EH (cell line): ENCODE measurements at regions not wholly inside any gene's neighbourhood (a gene's known extent, or its start where the extent isn't known, plus 50 kb on each side); places are given as distances from the start of the nearest gene placed in this dataset.

Experiments used
- DNase-seq: peaks from one replicate; pipeline ENCODE4 v3.0.0-alpha.2; 2015; ENCODE audit warnings: low read depth

DNA sequence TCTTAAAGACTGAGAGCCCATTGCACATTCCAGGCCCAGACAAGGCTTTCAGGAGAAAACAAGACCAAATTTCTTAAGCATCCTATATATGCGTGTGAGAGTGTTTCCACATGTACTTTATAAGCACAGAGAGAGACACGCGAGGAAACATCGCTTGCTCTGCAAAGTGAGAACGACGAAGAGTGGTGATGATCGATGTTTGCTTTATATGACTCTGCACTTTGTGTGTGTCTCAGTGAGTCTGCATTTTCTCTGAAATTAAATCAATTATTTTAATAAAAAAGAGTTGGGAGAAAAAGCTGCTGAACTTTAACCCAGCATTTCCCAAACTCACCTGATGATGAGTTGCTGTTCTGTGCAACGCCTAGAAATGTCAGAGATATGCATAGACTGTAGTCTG lies 61.7 kb upstream of the ZMIZ1 start:
- DNase-seq = no peak

DNA sequence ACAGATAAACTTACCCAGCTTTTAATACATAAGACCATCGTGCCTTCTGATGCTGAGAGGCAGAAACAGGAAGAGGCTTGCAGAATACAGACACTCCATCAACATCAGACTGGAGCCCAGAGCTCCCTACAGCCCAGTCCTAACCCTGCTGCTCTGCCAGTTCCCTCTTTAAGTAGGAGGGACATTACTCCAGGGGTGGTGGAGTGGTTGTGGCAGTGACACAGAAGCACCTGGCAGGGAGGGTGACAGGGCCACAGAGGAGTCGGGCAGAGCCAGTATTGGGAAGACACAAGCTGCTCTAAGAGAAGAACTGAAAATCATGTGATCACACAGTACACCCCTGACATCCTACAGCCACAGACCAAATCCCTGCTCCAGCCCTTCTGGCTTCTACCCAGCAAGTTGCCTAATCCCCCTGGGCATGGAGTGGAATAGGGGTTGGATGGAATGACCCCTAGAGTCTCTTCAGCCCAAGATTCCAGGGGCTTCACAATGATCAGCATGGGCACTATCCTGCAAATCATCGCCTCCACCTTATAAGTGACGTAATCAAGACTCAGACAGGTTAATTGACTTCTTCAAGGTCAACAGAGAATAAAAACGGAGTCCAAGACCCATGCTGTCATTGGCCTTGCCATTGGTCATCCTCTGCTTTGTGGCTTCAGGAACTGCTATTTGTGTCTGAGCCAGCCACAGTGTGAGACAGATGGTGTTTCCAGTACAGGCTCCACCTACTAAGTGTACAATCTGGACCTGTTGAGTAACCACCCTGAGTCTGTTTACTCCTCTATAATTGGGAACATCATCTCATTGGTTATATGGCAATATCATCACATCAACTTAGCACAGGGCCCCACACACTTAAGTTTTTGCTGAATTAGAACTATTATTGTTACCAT lies 61.1 kb upstream of the ZMIZ1 start:
- DNase-seq = peak; percentile 23

DNA sequence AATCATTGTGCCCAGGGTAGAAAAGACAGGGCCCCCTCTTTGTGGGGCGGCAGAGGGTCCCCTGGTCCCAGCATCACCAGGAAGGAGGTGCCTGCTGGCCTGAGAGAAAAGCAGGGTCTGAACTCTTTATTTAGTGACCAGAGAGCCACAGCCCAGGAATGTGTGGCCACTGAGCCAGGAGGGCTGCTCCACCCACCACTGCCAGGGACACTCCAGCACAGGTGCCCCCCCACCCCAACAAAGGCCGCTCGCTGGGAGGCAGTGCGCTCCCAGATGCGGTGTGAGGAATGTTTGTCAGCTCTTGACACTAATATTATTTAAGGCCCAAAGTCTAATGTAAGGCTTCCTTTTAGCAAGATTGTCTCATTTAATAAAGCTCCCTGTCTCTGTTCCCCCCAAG lies 59.6 kb upstream of the ZMIZ1 start:
- DNase-seq = no peak

GRCh38 chr10:79012567-79012966 lies 56.2 kb upstream of the ZMIZ1 start:
- no peak for DNase-seq

DNA sequence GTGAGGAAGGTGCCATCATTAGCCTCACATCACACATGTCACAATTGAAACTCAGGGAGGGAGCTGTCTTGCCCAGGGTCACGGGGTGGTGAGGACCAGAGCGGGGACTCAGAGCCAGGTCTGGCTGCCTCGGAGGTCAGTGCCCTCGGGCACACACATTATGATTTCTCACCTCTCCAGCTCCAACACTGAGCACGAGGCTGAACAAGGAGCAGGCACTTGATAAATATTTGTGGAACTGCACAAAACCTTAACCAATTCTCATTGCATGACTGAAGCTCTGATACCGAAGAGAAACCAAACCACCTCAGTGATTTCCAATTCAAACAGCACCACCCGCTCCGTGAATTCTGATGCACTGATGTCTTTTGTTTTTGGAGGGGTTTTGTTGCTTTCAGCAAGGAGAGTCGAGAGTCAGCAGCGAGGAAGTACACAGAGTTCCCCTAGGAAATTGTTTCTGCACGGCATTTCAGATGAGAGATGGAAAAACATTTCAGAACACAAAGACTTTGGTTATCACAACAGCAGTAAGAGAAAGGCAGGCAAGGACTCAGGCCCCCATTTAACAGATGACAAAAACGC lies 55.3 kb upstream of the ZMIZ1 start:
- no peak for DNase-seq

DNA sequence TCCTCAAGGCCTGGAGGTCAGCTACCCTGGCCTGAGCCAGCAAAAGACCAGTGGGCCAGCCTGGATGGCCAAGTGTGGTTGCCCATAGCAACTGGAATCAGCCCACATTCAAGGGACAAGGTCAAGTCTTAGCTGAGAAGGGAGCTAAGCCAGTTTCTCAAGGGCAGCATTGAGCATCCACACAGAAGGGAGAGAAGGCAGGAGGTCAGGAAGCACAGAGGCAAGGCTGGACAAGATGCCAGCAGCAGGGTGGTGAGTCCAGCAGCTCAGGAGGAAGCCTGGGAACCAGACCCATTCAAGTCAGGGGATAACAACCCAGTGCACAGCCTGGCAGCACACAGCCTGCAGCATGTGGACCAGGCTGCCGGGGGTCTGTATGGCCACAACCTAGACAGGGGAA lies 54.0 kb upstream of the ZMIZ1 start:
- no peak for DNase-seq

- DNase-seq = no peak
Measured at GRCh38 chr10:79017882-79018520, 50.8 kb upstream of the ZMIZ1 start.

DNA sequence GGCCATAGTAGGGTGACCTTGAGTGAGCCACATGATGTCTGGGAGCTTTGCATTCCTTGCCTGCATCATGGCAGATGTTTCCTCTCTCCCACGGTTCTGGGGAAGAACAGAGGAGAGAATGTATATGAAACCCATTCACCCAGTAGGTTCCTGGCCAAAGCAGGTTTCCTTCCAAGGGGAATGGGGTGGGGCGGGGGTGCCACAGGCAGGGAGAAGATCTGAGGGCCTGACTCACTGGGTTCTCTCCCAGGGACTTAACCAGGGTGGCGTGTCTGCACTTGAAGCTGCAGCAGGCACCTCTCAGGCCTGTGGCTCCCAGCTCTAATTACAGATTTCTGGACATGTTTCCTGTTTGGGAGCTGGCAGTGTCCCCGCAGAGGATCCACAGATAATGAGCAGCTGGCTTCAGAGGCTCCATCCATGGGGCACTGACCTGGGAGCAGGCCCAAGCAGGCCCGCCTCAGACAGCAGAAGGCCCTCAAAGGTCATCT lies 50.2 kb upstream of the ZMIZ1 start:
- peak; percentile 81 for DNase-seq
